ENCODE measurements at regions not wholly inside any gene's neighbourhood (a gene's known extent, or its start where the extent isn't known, plus 50 kb on each side); places are given as distances from the start of the nearest gene placed in this dataset.
"Not testable (repeated sequence)": the region's sequence is repeated elsewhere in the genome, so short reads cannot be mapped to it uniquely, and the experiment has no call there.

- DNase-seq, result no peak
- TF ChIP-seq CTCF (IDR thresholded peaks at IDR 0.05), result no peak
- TF ChIP-seq POLR2A (IDR thresholded peaks at IDR 0.05), result no peak
- intact Hi-C loops (cut with DNase I; ENCODE audit: low total_unique reads), result no loop called here
- Histone ChIP-seq H3K36me3 (ENCODE audit: low read depth, missing control alignments) (no peaks in the 10 kb centered on the region), H3K4me3 (no peak overlapping the region), H3K4me1 (no peaks in the 10 kb centered on the region), H3K27ac (no peak overlapping the region), H3K27me3 (no peaks in the 10 kb centered on the region), H3K9me3 (no peaks in the 10 kb centered on the region)
- 66 to 69% methylated on average over 24 to 29 of the region's 29 CpGs for WGBS, 2 donors
Measured at GRCh38 chr10:3636356-3637181, 148.4 kb downstream of the KLF6 start.

- TF ChIP-seq CTCF (IDR thresholded peaks at IDR 0.05), result no peak
- no peak for DNase-seq
- 67 to 75% methylated on average over 6 of the region's 6 CpGs for WGBS, 2 donors
- H3K27ac ChIP-seq, result no peak overlapping the region
- H3K4me3 ChIP-seq, result no peak overlapping the region
- H3K9me3 ChIP-seq, result no peaks in the 10 kb centered on the region
- no peaks in the 10 kb centered on the region for H3K36me3 ChIP-seq (ENCODE audit: low read depth, missing control alignments)
- intact Hi-C loops (cut with DNase I; ENCODE audit: low total_unique reads), result no loop called here
- H3K4me1 ChIP-seq, result no peaks in the 10 kb centered on the region
- H3K27me3 ChIP-seq, result no peaks in the 10 kb centered on the region
Measured at GRCh38 chr10:3635697-3636096, 149.3 kb downstream of the KLF6 start.

GRCh38 chr10:3635211-3635671, 149.8 kb downstream of the KLF6 start:
- WGBS, 2 donors, result 86 to 89% methylated on average over 5 of the region's 5 CpGs
- Histone ChIP-seq H3K4me3 (no peak overlapping the region), H3K36me3 (ENCODE audit: low read depth, missing control alignments) (no peaks in the 10 kb centered on the region), H3K27ac (no peak overlapping the region), H3K9me3 (no peaks in the 10 kb centered on the region), H3K4me1 (no peaks in the 10 kb centered on the region), H3K27me3 (no peaks in the 10 kb centered on the region)
- no peak for DNase-seq
- no peak for TF ChIP-seq CTCF (IDR thresholded peaks at IDR 0.05)
- no peak for TF ChIP-seq POLR2A (IDR thresholded peaks at IDR 0.05)
- intact Hi-C loops (cut with DNase I; ENCODE audit: low total_unique reads), result no loop called here

- H3K4me3 ChIP-seq; H3K36me3 ChIP-seq (ENCODE audit: low read depth, missing control alignments); DNase-seq; intact Hi-C loops (cut with DNase I; ENCODE audit: low total_unique reads); H3K4me1 ChIP-seq; H3K27me3 ChIP-seq; H3K9me3 ChIP-seq; H3K27ac ChIP-seq: not testable (repeated sequence)
- WGBS, 2 donors, result 94 to 100% methylated on average over 1 of the region's 1 CpG
Measured at GRCh38 chr10:3634646-3635045, 150.4 kb downstream of the KLF6 start.

- DNase-seq, result no peak
- H3K4me1 ChIP-seq, result no peaks in the 10 kb centered on the region
- TF ChIP-seq CTCF (IDR thresholded peaks at IDR 0.05) (no peak), POLR2A (IDR thresholded peaks at IDR 0.05) (no peak)
- H3K9me3 ChIP-seq, result no peaks in the 10 kb centered on the region
- H3K27me3 ChIP-seq, result no peaks in the 10 kb centered on the region
- intact Hi-C loops (cut with DNase I; ENCODE audit: low total_unique reads), result no loop called here
- H3K36me3 ChIP-seq (ENCODE audit: low read depth, missing control alignments), result no peaks in the 10 kb centered on the region
- no peak overlapping the region for H3K4me3 ChIP-seq
- no peak overlapping the region for H3K27ac ChIP-seq
- 70 to 76% methylated on average over 5 of the region's 5 CpGs for WGBS, 2 donors
Measured at GRCh38 chr10:3631701-3632330, 153.2 kb downstream of the KLF6 start.
